ENCODE measurements at regions not wholly inside any gene's neighbourhood (a gene's known extent, or its start where the extent isn't known, plus 50 kb on each side); places are given as distances from the start of the nearest gene placed in this dataset.
"Not testable (repeated sequence)": the region's sequence is repeated elsewhere in the genome, so short reads cannot be mapped to it uniquely, and the experiment has no call there.

DNA sequence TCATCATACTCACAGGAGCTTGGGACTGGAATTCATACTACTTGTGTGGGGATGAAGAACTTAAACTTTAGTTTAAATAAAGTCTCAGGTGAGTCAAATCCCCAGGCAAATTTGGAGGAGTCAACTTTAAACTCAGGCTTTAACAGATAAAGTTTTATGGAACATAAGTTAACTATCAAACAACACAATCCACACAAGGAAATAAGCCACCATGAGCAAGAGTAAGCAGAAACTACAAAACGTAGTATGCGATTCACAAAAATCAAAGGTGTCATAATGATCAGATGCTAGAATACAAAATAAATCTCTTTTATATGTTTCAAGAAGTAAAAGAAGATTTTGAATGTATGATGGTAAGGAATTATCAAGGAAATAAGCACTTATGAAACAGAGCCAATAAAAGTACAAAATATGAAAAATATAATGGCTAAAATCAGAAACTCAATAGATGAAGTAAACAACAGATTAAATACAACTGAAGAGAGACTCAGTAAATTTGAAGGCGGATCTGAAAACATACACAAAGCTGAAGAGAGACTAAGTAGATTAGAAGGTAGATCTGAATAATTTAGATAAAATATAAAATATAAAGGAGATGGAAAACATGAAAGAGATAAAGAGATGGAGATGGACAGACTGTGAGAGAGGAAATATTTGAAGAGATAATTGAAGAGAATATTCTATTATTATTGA lies 97.5 kb upstream of the TWIST2 start:
- DNase-seq (ENCODE audit: low read depth), result no peak

DNA sequence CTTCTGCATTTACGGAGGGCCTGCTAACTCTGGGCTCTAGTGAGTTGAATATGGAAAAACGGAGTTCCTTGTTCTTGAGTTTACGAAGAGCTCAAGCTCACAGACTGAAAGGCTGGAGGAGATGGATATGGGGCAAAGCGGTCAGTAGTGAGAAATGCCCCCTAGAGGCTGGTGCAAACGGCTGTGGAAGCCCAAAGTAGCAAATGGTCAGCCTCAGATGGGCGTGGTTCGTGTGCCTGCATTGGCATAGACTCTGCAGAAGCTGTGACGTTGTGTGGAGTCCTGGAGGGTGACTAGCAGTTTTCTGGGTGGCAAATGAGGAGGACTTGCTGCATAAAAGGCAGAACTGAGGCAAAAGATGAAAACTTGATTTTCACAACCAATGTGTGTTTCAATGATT lies 93.6 kb upstream of the TWIST2 start:
- no peak for DNase-seq (ENCODE audit: low read depth)

DNA sequence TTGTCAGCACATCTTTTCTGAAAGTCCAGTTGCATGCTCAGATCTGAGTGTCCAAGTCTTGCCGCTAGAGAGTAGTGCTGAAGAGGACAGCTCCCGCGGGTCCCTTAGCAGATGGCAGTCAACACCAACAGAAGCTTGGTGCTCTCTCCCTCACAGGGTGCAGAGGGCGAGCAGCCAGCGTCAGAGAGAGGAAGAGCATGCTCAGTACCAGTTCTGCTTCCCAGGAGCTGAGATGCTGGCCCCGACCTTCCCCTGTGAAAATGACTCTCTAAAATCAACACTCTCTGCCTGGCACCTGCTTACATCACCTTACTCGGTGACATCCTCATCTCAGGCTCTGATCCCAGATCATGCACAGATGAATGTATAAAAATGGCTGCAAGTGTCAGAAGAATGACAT lies 86.0 kb upstream of the TWIST2 start:
- DNase-seq (ENCODE audit: low read depth), result no peak

DNA sequence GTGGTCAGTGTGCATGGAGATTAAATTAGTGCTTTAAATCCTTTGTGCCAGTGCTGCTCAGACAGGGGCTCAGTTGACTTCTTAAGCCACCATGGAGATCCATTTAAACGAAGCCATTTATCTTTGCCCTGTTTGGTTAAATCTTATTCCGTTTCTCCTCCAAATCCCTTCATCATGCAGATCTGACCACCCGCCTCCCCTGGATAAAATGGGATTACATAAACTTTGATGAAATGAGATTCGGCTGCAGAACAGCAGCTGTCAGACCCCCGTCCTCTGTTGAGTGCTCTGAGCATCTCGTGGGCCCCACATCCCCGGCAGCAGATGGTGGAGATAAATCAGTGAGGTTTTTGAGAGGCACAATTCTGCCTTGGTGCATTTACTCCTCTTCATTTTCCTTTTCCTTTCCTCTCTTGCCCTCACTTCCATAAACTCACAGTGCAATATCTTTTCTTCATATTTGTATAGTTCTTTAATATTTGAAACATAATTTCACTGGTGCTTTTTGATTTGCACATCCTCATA lies 84.4 kb upstream of the TWIST2 start:
- no peak for DNase-seq (ENCODE audit: low read depth)

DNA sequence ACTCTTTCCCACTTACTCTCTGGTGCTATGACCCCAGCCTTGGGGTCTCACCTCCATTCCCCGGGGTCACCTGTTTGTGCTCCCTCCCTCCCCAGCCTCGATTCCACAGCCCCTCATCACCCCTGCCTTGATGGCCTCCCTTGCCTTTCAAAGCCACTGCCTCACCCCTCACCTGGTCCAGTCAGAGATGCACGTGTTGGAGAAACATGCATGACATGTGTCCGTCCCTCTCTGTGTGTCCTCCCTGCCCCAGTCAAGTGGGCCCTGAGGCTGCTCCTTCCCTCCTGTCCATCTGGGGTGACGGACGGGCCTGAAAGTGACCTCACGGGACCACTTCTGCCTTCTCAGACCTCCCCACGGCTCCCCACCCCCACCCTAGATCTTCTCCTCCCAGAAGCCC lies 82.3 kb upstream of the TWIST2 start:
- DNase-seq (ENCODE audit: low read depth), result no peak

DNA sequence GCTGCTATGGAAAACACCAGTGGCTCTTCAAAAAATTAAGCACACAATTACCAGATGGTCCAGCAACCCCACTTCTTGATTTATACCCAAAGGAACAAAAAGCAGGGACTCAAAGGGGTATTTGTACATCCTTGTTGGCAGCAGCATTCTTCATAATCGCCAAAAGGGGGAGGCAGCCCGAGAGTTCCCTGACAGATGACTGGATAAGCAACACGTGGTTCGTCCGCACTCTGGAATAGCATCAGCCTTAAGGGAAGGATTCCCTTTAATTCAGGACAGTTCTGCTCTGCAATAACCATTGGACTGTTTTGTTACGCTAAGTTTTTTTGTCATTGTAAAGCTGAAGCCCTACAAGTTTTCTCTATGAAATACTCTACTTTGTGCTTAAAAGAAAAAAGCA lies 76.7 kb upstream of the TWIST2 start:
- no peak for DNase-seq (ENCODE audit: low read depth)

DNA sequence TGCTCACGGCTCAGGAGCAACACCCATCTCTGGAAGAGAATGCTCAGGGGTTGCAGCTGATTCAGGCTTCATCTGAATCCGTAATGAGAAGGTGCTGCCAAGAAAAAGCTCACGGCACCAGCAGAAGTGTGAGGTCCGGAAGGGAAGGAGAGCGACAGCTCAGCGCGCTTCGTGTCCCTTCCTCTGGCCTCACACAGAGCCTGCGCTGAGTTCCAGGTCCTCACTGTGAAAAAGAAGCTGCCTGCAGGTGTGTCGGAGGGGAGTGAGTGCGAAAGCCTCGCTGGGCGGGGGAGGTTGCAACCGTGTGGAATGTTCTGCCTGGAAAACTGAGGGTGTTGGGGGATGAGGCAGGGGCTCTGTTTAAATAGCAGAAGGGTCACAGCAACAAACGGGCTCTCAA lies 76.2 kb upstream of the TWIST2 start:
- no peak for DNase-seq (ENCODE audit: low read depth)

DNA sequence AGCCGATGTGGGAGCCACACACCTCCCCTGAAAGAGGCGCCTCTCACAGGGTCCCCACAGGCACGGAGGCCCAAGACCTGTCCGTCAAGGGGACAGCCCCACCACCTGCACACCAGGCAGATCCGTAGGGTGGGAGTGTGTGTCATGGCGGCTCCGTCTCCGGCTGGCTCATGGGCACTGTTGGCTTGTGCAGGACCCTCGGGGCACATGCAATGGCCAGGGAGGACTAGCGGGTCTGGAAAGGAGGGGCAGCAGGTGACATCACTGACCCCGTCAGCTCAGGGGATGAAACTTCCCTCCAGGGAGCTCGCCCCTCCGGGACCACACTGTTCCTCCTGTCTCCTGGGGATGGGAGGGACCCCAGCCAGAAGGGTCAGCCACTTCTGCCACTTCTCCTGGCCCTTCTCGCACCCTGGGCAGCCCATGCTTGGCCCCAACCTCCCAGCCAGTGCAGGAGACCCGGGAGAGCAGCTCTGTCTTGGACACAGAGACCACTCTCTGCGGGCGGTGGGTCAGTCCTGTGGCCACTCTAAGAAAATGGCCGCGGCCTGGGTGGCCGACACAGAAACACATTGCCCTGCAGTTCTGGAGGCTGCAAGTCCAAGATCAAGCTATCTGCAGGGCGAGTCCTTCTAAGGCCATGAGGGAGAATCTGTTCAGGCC lies 75.1 kb upstream of the TWIST2 start:
- no peak for DNase-seq (ENCODE audit: low read depth)

DNA sequence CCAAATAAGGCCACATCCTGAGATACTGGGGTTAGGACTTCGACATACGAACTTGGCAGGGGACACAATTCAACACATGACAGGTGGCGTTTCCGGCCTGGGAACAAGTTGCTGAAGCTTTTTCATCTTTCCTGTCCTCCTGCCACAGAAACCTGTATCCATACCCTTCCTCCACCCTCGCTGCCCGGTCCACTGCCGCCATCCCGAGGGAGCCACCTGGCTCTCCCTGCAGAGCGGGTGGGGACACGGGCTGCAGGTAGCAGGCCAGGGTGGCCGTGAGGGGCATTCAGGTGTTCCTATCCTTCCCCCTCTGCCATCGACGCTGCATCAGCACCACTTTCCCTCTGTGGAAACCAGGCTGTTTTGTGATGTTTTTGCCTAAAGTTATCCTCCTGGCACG lies 74.4 kb upstream of the TWIST2 start:
- no peak for DNase-seq (ENCODE audit: low read depth)

DNA sequence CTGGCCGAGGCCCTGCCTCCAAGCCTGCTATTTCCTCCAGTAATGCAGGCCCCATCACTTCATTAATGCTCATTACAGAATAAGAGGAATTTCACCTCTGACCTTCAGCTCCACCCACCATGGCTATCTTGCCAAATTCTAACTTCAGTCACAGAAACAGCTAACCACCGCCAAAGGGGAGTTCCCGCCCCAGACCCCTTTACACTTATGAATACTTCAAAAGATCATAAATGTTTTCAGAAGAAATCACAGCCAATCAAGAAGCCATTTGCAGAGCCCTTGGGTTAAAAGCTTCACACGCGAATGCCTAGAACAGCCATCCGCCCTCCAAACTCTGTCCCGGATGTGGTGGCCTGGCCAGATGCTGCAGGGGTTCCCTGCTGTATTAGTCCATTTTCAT lies 73.8 kb upstream of the TWIST2 start:
- no peak for DNase-seq (ENCODE audit: low read depth)

DNA sequence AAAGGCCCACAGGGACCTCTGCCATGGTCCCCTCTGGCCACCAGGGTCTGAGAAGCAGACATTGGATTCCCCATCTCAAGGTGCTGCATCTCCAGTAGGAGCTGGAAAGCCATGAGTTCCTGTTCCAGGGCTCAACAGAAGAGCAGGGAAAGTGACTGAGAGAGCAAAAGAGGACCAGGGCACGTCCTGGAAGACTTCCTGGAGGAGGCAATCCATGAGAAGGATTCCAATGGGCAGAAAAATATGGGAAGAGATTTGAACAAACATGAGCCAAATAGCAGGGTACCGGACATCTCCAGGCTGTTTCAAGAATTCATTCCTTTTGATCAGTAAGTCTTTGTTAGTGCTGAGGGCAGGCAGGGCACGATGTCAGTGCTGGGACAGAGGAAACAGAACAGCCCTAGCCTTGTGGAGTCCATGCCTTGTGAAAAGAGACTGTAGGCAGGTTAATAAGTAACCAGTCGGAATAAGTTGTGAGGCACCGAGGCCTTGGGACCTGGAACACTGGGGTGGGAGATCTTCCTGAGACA lies 72.8 kb upstream of the TWIST2 start:
- DNase-seq (ENCODE audit: low read depth), result no peak

DNA sequence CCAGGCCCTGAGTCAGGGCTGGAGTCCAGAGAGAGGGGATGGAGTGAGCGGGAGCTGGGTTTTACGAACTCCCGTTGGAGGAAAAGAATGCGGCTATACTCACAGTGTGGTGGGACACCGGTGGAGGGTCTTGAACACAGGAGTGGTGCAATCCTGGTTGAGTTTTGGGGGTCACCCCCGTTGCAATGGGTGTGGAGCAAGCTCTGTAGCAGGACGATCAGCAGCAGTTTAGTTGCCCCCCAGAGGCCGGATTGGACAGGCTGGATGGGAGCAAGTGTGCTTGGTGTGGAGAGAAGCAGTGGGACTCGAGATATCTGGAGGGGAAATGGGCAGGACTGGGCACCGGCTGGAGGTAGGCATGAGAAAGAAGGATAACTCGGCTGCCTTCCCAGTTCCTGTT lies 72.3 kb upstream of the TWIST2 start:
- no peak for DNase-seq (ENCODE audit: low read depth)

DNA sequence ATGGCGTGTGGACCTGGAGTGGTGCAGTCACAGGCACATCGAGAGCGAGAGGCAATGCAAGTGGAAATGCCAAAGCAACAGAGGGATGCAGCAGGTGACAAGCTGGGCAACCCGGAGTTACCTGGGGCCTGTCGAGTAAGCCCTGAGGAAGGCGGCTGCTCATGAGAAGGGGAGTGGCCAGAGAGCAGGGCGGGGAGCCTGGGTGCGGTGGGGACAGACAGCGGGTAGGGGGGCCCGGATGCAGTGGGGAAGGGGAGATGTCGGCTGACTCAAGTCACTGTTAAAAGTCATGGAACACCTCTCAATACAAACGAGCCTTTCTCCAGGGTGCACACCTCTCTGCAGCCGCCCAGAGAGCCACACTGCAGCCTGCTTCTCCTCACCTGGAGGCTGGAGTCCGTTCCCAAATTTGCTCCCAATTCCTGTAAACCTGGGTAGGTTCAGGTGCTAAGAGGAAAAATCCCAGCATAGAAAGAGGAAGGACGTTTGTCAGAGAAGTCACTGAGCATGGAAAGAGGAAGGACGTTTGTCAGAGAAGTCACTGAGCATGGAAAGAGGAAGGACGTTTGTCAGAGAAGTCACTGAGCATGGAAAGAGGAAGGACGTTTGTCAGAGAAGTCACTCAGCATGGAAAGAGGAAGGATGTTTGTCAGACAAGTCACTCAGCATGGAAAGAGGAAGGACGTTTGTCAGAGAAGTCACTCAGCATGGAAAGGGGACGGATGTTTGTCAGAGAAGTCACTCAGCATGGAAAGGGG lies 71.7 kb upstream of the TWIST2 start:
- no peak for DNase-seq (ENCODE audit: low read depth)

DNA sequence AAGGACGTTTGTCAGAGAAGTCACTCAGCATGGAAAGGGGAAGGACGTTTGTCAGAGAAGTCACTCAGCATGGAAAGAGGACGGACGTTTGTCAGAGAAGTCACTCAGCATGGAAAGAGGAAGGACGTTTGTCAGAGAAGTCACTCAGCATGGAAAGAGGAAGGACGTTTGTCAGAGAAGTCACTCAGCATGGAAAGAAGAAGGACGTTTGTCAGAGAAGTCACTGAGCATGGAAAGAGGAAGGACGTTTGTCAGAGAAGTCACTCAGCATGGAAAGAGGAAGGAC lies 71.2 kb upstream of the TWIST2 start:
- not testable (repeated sequence) for DNase-seq (ENCODE audit: low read depth)

DNA sequence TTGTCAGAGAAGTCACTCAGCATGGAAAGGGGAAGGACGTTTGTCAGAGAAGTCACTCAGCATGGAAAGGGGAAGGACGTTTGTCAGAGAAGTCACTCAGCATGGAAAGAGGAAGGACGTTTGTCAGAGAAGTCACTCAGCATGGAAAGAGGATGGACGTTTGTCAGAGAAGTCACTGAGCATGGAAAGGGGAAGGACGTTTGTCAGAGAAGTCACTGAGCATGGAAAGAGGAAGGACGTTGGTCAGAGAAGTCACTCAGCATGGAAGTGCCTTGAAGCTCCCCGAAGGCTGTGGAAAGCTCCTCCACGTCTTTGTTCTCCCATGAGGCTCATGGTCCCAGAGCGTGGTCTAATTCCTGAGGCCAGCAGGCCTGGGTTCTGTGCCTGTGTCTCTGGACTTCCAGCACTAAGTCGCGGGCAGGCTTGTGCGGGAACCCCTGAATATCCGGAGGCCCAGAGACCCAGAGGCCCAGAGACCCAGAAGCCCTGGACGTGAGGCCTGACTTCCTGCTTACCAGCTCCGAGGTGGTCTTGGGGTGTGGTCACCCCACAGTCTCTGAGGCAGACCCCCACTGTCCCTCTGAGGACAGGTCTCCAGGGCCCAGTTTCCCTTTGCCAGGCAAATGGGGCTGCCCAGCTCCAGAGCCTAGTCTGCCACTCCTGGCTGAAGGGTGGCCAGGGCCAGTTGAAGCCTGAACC lies 70.4 kb upstream of the TWIST2 start:
- DNase-seq (ENCODE audit: low read depth), result no peak

DNA sequence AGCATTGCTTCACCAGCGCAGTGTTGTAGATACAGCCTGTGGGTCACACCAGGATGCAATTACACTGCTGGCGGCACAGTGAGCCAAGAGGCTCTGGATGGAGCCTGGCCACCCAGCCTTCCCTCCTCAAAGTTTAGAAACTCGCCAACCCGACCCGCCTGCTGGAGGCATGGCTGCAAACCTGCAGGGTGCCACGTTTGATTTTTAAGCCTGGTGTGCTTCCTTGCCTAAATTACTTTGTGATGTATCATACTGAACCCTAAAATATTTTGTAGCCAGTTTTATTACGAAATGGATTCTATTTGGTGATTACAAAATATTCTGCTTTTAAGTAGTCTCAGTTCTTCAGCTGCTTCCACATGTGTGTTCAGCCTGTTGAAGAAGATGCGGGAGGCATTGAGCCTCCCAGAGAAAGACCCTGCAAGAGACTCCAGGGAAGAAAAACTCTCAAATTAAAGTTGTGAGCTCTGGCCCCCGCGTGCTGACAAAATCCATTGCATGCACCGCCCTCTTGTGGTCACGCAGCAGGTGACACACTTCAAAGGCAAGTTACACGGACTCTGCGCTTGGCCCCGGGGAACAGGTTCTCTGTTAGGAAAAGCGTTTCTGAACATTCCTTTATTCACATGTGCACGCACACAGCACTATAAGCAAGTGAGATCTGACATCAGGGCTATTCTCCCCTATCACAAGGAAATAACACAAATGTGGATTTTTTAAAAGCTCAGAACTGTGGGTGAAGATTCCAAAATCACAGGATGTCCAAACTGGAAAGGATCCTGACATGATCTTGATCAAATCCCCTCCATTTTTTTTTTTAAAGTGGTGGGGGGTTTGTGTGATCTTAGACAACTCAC lies 63.0 kb upstream of the TWIST2 start:
- peak; percentile 20 for DNase-seq (ENCODE audit: low read depth)

DNA sequence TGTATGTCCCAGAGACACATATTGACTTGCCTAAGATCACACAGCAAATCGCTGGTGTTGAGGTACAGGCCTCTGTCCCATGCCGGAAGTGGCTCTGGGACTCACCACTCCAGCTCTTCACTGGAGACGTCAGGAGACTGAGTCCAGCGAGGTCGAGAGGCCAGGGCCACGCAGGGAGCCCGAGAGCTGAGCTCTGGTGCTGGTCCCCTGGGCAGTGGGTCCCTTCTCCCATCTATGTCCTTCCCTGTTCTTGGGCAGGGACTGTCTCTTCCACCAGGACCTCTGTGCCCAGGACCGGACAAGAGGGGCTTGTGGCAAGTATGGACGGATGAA lies 62.4 kb upstream of the TWIST2 start:
- no peak for DNase-seq (ENCODE audit: low read depth)

DNA sequence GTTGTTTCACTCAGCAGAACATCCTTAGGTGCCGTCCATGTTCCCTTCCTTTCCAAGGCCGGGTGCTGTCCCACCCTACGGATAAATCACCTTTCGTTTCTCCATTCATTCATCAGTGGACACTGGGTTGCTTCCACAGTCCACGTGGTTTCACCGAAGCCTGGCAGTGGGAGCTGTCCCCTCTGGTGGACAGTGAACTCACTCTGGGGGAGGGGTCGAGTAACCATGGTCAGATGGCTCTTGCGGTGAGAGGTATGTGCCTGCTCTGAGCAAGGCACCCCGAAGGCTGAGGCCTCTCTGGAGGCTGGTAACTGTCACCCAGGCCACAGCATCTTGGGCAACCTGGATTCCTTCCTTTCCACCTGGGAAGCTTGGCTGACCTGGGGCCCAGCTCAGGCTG lies 61.5 kb upstream of the TWIST2 start:
- DNase-seq (ENCODE audit: low read depth), result no peak

DNA sequence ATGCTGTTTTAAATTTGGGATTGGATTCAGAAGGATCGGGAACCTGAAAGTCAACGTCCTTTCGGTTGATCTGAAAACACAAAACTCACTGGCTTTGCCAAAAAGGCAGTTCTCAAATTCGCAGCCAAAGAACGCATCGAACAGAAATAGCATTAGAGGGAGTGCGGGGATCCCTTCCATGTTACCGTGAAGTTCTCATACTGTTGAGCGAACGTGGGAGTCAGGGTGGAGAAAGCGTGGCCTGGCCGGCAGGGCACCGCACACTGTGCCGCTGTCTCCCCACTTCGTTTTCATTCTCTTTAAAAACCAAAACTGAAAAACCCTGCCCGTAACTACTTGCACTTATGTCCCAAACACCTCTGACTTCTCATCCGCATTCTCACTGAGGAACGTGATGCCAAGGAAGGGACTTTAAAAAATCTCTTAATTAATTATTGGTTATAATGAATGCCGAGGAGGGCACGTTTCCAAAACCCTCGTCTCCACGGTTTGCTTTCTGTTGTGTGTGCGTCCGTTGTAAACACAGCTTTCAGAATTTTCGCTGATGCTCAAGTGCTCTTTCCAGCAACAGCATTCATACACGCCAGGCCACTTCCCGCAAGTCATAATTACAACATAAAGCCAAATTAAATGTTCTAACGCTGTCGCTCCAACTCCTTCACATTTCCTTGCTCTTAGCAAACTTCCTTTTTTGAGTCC lies 60.9 kb upstream of the TWIST2 start:
- DNase-seq (ENCODE audit: low read depth), result no peak

DNA sequence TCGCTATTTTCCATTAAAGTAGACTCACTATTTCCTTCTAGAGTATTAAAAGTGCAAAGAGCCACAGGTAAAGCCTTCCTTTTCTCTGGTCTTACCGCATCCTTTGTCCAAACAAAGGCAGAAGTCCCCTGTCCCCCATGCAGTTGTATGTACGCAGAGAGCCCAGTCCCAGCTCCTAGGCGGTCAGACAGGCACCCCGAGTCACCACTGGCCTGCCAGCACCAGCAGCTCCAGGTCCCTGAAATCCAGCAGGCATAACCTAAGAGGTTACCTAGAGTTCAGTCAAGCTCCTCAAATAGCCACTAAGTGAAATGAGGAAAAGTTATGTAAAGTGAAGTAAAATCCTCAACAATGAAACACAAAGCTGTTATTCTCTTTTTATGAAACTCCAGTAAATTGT lies 60.4 kb upstream of the TWIST2 start:
- no peak for DNase-seq (ENCODE audit: low read depth)

DNA sequence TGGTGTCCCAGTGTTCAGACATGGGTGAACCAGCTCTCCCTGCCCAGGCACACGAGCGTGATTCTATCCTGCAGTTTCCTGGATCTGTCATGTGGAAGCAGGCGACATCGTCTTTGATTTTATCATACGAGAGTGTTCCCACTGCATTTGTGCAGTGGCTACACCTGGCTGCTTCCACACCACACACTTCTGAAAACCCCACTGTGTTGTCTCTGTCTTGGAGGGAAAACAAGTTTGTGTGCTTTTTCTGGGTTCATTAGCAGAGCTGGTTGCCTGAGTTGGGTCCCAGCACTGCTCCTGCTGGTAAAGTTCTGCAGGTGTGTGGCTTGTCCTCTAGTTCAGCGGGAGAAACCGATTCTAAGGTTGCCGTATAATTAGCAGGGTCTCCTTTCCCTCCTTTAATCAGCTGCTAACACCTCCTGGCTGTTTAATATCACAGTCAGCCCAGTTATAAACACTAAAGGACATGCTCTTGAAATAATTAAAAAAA lies 58.5 kb upstream of the TWIST2 start:
- DNase-seq (ENCODE audit: low read depth), result no peak

Data from activated T-helper 1 cell treated with Interleukin-2 at 50 U/mL for 16 hours (primary cell).